SU-DHL-6 (cell line): ENCODE measurements at regions not wholly inside any gene's neighbourhood (a gene's known extent, or its start where the extent isn't known, plus 50 kb on each side); places are given as distances from the start of the nearest gene placed in this dataset.

Source experiments
- H2AFZ ChIP-seq: fragments of 200-600 bp; sonication (generic); 2 replicates; pipeline ENCODE4 v1.6.1; 2014; ENCODE audit warnings: low read depth, mild to moderate bottlenecking, moderate library complexity, mixed read lengths, antibody characterized with exemption, low read length; ENCODE audit not compliant: severe bottlenecking
- H3F3A ChIP-seq: fragments of 200-600 bp; shearing (Covaris generic); 2 replicates; pipeline ENCODE4 v1.6.0; 2016; ENCODE audit warnings: antibody characterized with exemption, mild to moderate bottlenecking; ENCODE audit not compliant: insufficient read depth
- H3K27ac ChIP-seq: fragments of 200-600 bp; sonication (generic); 2 replicates; pipeline ENCODE4 v1.5.1; 2016; ENCODE audit warnings: low read depth, mild to moderate bottlenecking, low read length, moderate library complexity, mixed read lengths
- H3K27me3 ChIP-seq: fragments of 200-600 bp; sonication (generic), shearing (Covaris generic); 2 replicates; pipeline ENCODE4 v1.6.0; 2014; ENCODE audit warnings: mild to moderate bottlenecking, low read length
- H3K36me3 ChIP-seq: fragments of 200-600 bp; sonication (generic); 2 replicates; pipeline ENCODE4 v1.6.1; 2014; ENCODE audit warnings: mild to moderate bottlenecking, low read length, mixed read lengths
- H3K4me2 ChIP-seq: fragments of 300-600, 200-600 bp; shearing (Covaris generic), sonication (generic); 2 replicates; pipeline ENCODE4 v1.6.0; 2014; ENCODE audit warnings: low read length, low read depth, mild to moderate bottlenecking; ENCODE audit not compliant: poor library complexity, severe bottlenecking
- H3K4me3 ChIP-seq: fragments of 200-600 bp; sonication (generic); 2 replicates; pipeline ENCODE4 v1.5.1; 2014; ENCODE audit warnings: antibody characterized with exemption, low read length, mild to moderate bottlenecking, mixed read lengths; ENCODE audit not compliant: insufficient read depth, poor library complexity, severe bottlenecking
- H3K79me2 ChIP-seq: fragments of 200-600 bp; sonication (generic); 2 replicates; pipeline ENCODE4 v1.6.1; 2014; ENCODE audit warnings: mild to moderate bottlenecking, low read length, moderate library complexity; ENCODE audit not compliant: insufficient read depth
- H3K9ac ChIP-seq: fragments of 200-600 bp; sonication (generic); 2 replicates; pipeline ENCODE4 v1.7.0; 2014; ENCODE audit warnings: mild to moderate bottlenecking, low read length
- H3K9me2 ChIP-seq: fragments of 200-600 bp; sonication (generic); replicated peaks from 2 replicates; pipeline ENCODE4 v1.6.1; 2014; ENCODE audit warnings: low read length; ENCODE audit not compliant: insufficient read depth
- H3K9me3 ChIP-seq: fragments of 200-600 bp; sonication (generic); 2 replicates; pipeline ENCODE4 v1.6.1; 2014; ENCODE audit warnings: low read length, mixed read lengths; ENCODE audit not compliant: insufficient read depth
- H4K20me1 ChIP-seq: fragments of 200-600 bp; sonication (generic); 2 replicates; pipeline ENCODE4 v1.6.1; 2014; ENCODE audit warnings: low read depth, mild to moderate bottlenecking, antibody characterized with exemption, low read length, moderate library complexity, mixed read lengths
- CTCF ChIP-seq: fragments of 200-600 bp; sonication (generic); IDR thresholded peaks from one replicate; pipeline ENCODE4 v1.5.1; 2017; ENCODE audit warnings: antibody characterized with exemption, mild to moderate bottlenecking, low read length, moderate library complexity; ENCODE audit not compliant: insufficient read depth, poor library complexity, severe bottlenecking
- EZH2phosphoT487 ChIP-seq: fragments of 200-600 bp; sonication (generic), shearing (Covaris generic); conservative IDR thresholded peaks from 2 replicates; pipeline ENCODE4 v1.6.1; 2018; ENCODE audit warnings: mild to moderate bottlenecking, antibody characterized with exemption, low read length, moderate library complexity, mixed read lengths

DNA sequence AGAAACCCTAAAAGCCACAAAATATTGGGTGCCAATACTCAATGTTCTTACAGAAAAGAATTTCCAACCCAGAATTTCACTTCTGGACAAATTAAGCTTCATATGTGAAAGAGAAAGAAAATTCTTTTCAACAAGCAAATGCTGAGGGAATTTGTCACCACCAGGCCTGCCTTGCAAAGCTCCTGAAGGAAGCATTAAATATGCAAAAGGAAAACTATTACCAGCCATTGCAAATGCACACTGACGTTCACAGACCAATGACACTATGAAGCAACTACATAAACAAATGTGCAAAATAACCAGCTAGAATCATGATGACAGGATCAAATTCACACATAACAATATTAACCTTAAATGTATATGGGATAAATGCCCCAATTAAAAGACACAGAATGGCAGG lies 187.9 kb upstream of the BTBD3 start:
- Histone ChIP-seq H2AFZ (no peak overlapping the region), H3F3A (no peaks in the 10 kb centered on the region), H3K9me2 (no peaks in the 10 kb centered on the region), H3K4me3 (no peak overlapping the region), H3K9me3 (no peaks in the 10 kb centered on the region), H3K36me3 (no peaks in the 10 kb centered on the region), H3K27me3 (no peaks in the 10 kb centered on the region), H3K79me2 (no peaks in the 10 kb centered on the region), H3K27ac (no peak overlapping the region), H4K20me1 (no peaks in the 10 kb centered on the region), H3K9ac (no peak overlapping the region), H3K4me2 (no peak overlapping the region)
- TF ChIP-seq EZH2phosphoT487 (no peak), CTCF (no peak)

- H2AFZ ChIP-seq = no peak overlapping the region
- no peaks in the 10 kb centered on the region for H3K36me3 ChIP-seq
- H3K4me2 ChIP-seq = no peak overlapping the region
- H3K9me2 ChIP-seq = no peaks in the 10 kb centered on the region
- no peaks in the 10 kb centered on the region for H4K20me1 ChIP-seq
- no peaks in the 10 kb centered on the region for H3K27me3 ChIP-seq
- H3K79me2 ChIP-seq = no peaks in the 10 kb centered on the region
- no peak overlapping the region for H3K27ac ChIP-seq
- no peak overlapping the region for H3K9ac ChIP-seq
- H3K4me3 ChIP-seq = no peak overlapping the region
- H3K9me3 ChIP-seq = no peaks in the 10 kb centered on the region
- no peaks in the 10 kb centered on the region for H3F3A ChIP-seq
- no peak for TF ChIP-seq EZH2phosphoT487
These were observed 183.3 kb upstream of the BTBD3 start for GRCh38 chr20:11734431-11734830.

DNA sequence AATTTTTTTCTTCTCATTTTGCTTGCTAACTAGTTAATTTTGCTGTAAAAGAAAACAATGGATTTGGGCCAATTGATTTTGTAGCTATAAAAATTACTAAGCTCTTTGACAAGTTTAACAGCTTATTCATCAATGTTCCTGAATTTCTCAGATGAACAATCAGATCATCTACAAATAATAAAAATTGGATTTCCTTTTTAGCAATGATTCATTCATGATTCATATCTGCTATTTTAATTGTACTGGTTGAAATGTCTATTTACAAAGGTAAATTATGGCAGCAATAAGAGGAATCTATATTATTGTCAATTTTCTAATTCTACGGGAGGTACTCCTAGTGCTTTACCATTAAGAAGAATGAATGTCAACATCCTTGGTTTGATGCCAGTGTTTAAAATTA lies 178.8 kb upstream of the BTBD3 start:
- H3K27me3 ChIP-seq = no peaks in the 10 kb centered on the region
- H3K9ac ChIP-seq = no peak overlapping the region
- H3K36me3 ChIP-seq = no peaks in the 10 kb centered on the region
- TF ChIP-seq EZH2phosphoT487 = no peak
- TF ChIP-seq CTCF = no peak
- H3F3A ChIP-seq = no peaks in the 10 kb centered on the region
- no peaks in the 10 kb centered on the region for H3K9me2 ChIP-seq
- no peaks in the 10 kb centered on the region for H4K20me1 ChIP-seq
- no peak overlapping the region for H3K4me3 ChIP-seq
- H3K9me3 ChIP-seq = no peaks in the 10 kb centered on the region
- no peak overlapping the region for H2AFZ ChIP-seq
- no peaks in the 10 kb centered on the region for H3K79me2 ChIP-seq
- H3K4me2 ChIP-seq = no peak overlapping the region
- H3K27ac ChIP-seq = no peak overlapping the region

DNA sequence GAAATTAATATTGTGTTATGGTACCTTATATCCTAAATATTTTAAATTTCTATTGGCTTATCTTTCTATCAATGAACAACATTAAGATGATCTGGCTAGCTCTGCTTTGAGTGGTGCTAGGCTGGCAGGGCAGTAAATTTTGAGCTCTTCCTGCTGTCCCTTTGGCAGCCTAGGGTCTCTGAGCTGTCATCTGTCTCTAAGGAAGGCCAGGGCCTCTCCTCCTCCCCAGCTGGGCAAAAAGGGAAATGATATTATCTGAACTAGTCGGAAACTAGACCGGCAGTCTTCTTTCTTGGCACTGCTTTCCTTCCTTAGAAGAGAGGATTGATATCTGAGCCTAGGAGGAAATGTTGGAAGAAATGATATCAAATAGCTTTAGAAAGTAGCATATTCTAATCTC lies 176.7 kb upstream of the BTBD3 start:
- H3K79me2 ChIP-seq = no peaks in the 10 kb centered on the region
- H3K9me2 ChIP-seq = no peaks in the 10 kb centered on the region
- no peak overlapping the region for H3K4me2 ChIP-seq
- no peak overlapping the region for H2AFZ ChIP-seq
- no peaks in the 10 kb centered on the region for H3F3A ChIP-seq
- no peak overlapping the region for H3K4me3 ChIP-seq
- H3K27me3 ChIP-seq = no peaks in the 10 kb centered on the region
- no peak overlapping the region for H3K27ac ChIP-seq
- no peaks in the 10 kb centered on the region for H3K9me3 ChIP-seq
- no peak for TF ChIP-seq CTCF
- no peaks in the 10 kb centered on the region for H3K36me3 ChIP-seq
- no peaks in the 10 kb centered on the region for H4K20me1 ChIP-seq
- no peak overlapping the region for H3K9ac ChIP-seq
